HepG2 (cell line): ENCODE measurements at regions not wholly inside any gene's neighbourhood (a gene's known extent, or its start where the extent isn't known, plus 50 kb on each side); places are given as distances from the start of the nearest gene placed in this dataset.

Source experiments
- ATAC-seq: fragments of 200-7000 bp; cut with Tn5 transposase; 3 replicates; pipeline ENCODE4 v1.9.1; 2020; ENCODE audit warnings: mild to moderate bottlenecking, moderate library complexity
- BruUV-seq: library from RNA; stranded (reverse); fragments of 400-500 nt; replicated peaks from 2 replicates; lab custom pipeline; 2021; lab: Mats Ljungman, UMichigan
- CTCF ChIA-PET: fragments of 300-600 bp; formaldehyde crosslinking; extraction: SDS; loops from one replicate; lab custom pipeline; 2021; ENCODE audit warnings: low total read pairs, inconsistent platforms, low intra/inter-chr PET ratio; lab: Yijun Ruan, JAX
- POLR2A ChIA-PET: fragments of 350-600 bp; sonication (Branson Sonifier 250); formaldehyde crosslinking; loops from one replicate; lab custom pipeline; 2020; ENCODE audit warnings: antibody characterized with exemption, inconsistent platforms; lab: Yijun Ruan, JAX
- DNase-seq: peaks from one replicate; pipeline ENCODE4 v3.0.0-alpha.2; 2015; ENCODE audit warnings: low spot score
- FAIRE-seq: peaks from 3 replicates; lab custom pipeline; 2011; peaks lifted over from hg19 to GRCh38; lab: Jason Lieb, UNC
- H2AFZ ChIP-seq: one replicate; pipeline ENCODE4 v1.6.1; 2011; ENCODE audit warnings: low read length, inconsistent platforms
- H3K27ac ChIP-seq: fragments of 300-600 bp; 3 replicates; pipeline ENCODE4 v1.8.0; 2011; ENCODE audit warnings: mixed run types, mild to moderate bottlenecking, mixed read lengths, low read length, inconsistent platforms; ENCODE audit not compliant: insufficient read depth; ENCODE audit errors: extremely low read length
- H3K27me3 ChIP-seq, 2 experiments: fragments of 200-600 bp in 1 of 2; 2 replicates in 1 of 2; 3 replicates in 1 of 2; pipeline versions ENCODE4 v1.6.0 to v1.8.0; 2011; ENCODE audit warnings: low read length in 2 of 2, mild to moderate bottlenecking in 2 of 2, moderate library complexity in 2 of 2, inconsistent platforms in 1 of 2; ENCODE audit not compliant: insufficient read depth in 2 of 2, control insufficient read depth in 1 of 2
- H3K36me3 ChIP-seq, 2 experiments: fragments of 200-600 bp in 1 of 2; replicated peaks in 1 of 2; 2 replicates in 1 of 2; 3 replicates in 1 of 2; pipeline versions ENCODE4 v1.5.1 to v1.8.0; 2011; ENCODE audit warnings: low read length in 2 of 2, inconsistent platforms in 1 of 2; ENCODE audit not compliant: insufficient read depth in 2 of 2, control insufficient read depth in 1 of 2
- H3K4me1 ChIP-seq: 2 replicates; pipeline ENCODE4 v1.5.1; 2012; ENCODE audit warnings: low read length, inconsistent platforms; ENCODE audit not compliant: insufficient read depth
- H3K4me2 ChIP-seq: 2 replicates; pipeline ENCODE4 v1.6.0; 2011; ENCODE audit warnings: low read depth, low read length, inconsistent platforms
- H3K4me3 ChIP-seq, 3 experiments: fragments of 200-600 bp in 1 of 3; sonication (generic), shearing (Covaris generic) in 1 of 3; replicated peaks in 1 of 3; 2 replicates each; pipeline ENCODE4 v1.5.1; 2011 to 2016; ENCODE audit warnings: low read length in 3 of 3, inconsistent platforms in 2 of 3, low read depth in 2 of 3, mild to moderate bottlenecking in 2 of 3, control low read depth in 1 of 3, mixed read lengths in 1 of 3; ENCODE audit not compliant: insufficient read depth in 1 of 3
- H3K79me2 ChIP-seq: one replicate; pipeline ENCODE4 v1.6.1; 2011; ENCODE audit warnings: low read length, inconsistent platforms; ENCODE audit not compliant: insufficient read depth
- H3K9ac ChIP-seq: 2 replicates; pipeline ENCODE4 v1.6.0; 2011; ENCODE audit warnings: mild to moderate bottlenecking, low read depth, low read length, inconsistent platforms; ENCODE audit not compliant: insufficient read depth
- H3K9me3 ChIP-seq: 2 replicates; pipeline ENCODE4 v1.5.1; 2012; ENCODE audit warnings: mild to moderate bottlenecking, low read length
- H4K20me1 ChIP-seq: 2 replicates; pipeline ENCODE4 v1.6.0; 2011; ENCODE audit warnings: inconsistent platforms, mild to moderate bottlenecking, low read length, moderate library complexity; ENCODE audit not compliant: insufficient read depth
- ATF7-NPFF ChIP-seq: sonication (generic); formaldehyde crosslinking; IDR thresholded peaks from 2 replicates; pipeline ENCODE4 v1.8.1; 2023; ENCODE audit warnings: mild to moderate bottlenecking, low read depth, missing genetic modification reagents, moderate library complexity
- CHCHD3 ChIP-seq: sonication (generic); formaldehyde crosslinking; IDR thresholded peaks from 2 replicates; pipeline ENCODE4 v1.8.0; 2022; ENCODE audit warnings: mild to moderate bottlenecking, missing genetic modification reagents, moderate library complexity
- DZIP1 ChIP-seq: sonication (generic); formaldehyde crosslinking; IDR thresholded peaks from 2 replicates; pipeline ENCODE4 v1.5.0; 2020; ENCODE audit warnings: mild to moderate bottlenecking, missing genetic modification reagents
- ETS1 ChIP-seq: sonication (generic); formaldehyde crosslinking; IDR thresholded peaks from 2 replicates; pipeline ENCODE4 v1.4.0; 2020; ENCODE audit warnings: missing genetic modification reagents
- EZH2 ChIP-seq: conservative IDR thresholded peaks from 2 replicates; pipeline ENCODE4 v1.6.1; 2012; ENCODE audit warnings: mild to moderate bottlenecking, low read depth, low read length, moderate library complexity
- IKZF5 ChIP-seq: IDR thresholded peaks from 2 replicates; pipeline ENCODE4 v1.6.1; 2018; ENCODE audit warnings: missing genetic modification reagents, mild to moderate bottlenecking, missing compliant biosample characterization
- PHF21A ChIP-seq: sonication (generic); formaldehyde crosslinking; IDR thresholded peaks from 2 replicates; pipeline ENCODE4 v1.5.0; 2020; ENCODE audit warnings: mild to moderate bottlenecking, missing genetic modification reagents
- WIZ ChIP-seq: sonication (generic); formaldehyde crosslinking; IDR thresholded peaks from 2 replicates; pipeline ENCODE4 v1.5.1; 2020; ENCODE audit warnings: mild to moderate bottlenecking, missing genetic modification reagents
- ZBTB20 ChIP-seq: sonication (generic); formaldehyde crosslinking; IDR thresholded peaks from 2 replicates; pipeline ENCODE4 v1.8.1; 2023; ENCODE audit warnings: missing genetic modification reagents, low read depth, mild to moderate bottlenecking, borderline replicate concordance
- ZNF17 ChIP-seq: sonication (generic); formaldehyde crosslinking; IDR thresholded peaks from 2 replicates; pipeline ENCODE4 v1.5.0; 2020; ENCODE audit warnings: mild to moderate bottlenecking, missing genetic modification reagents
- ZNF224 ChIP-seq: sonication (generic); formaldehyde crosslinking; IDR thresholded peaks from 2 replicates; pipeline ENCODE4 v1.5.0; 2020; ENCODE audit warnings: mild to moderate bottlenecking, missing genetic modification reagents
- ZNF343 ChIP-seq: sonication (generic); formaldehyde crosslinking; IDR thresholded peaks from 2 replicates; pipeline ENCODE4 v1.4.0; 2020; ENCODE audit warnings: mild to moderate bottlenecking, missing genetic modification reagents
- ZNF749 ChIP-seq: sonication (generic); formaldehyde crosslinking; IDR thresholded peaks from 2 replicates; pipeline ENCODE4 v1.8.0; 2022; ENCODE audit warnings: mild to moderate bottlenecking, missing genetic modification reagents, moderate library complexity, borderline replicate concordance
- WGBS: methylation state at CpG from one replicate; pipeline ENCODE4 v1.1.6; 2017; ENCODE audit warnings: low lambda C conversion rate; 5-methylcytosine and 5-hydroxymethylcytosine counted together
- in situ Hi-C: cut with HindIII; loops from 2 replicates; pipeline ENCODE4 v1.10.0; 2017; ENCODE audit warnings: low pct_unique_long_range_greater_than_20kb; ENCODE audit not compliant: extremely low pct_ligation_motif_present
- intact Hi-C: fragments of 100-400 bp; cut with micrococcal nuclease; formaldehyde crosslinking; loops from one replicate; pipeline ENCODE4 v1.10.0; 2022; ENCODE audit not compliant: unreplicated experiment

- no peaks in the 10 kb centered on the region for H3K4me1 ChIP-seq
- H3K9ac ChIP-seq, result no peak overlapping the region
- intact Hi-C loops (no loop called here), in situ Hi-C loops (no loop called here)
- ChIA-PET POLR2A (no interaction called here), CTCF (no interaction called here)
- H4K20me1 ChIP-seq, result no peaks in the 10 kb centered on the region
- no peaks in the 10 kb centered on the region for H3K9me3 ChIP-seq
- H3K79me2 ChIP-seq, result no peaks in the 10 kb centered on the region
- ATAC-seq (no peak), FAIRE-seq (no peak), DNase-seq (no peak)
- WGBS, result 0% methylated on average over 1 of the region's 1 CpG
- no TSS peak for BruUV-seq
- no peak overlapping the region for H2AFZ ChIP-seq
- no peak overlapping the region for H3K27ac ChIP-seq
- no peak for TF ChIP-seq ZBTB20 (CRISPR knock-in tag)
- TF ChIP-seq PHF21A (CRISPR knock-in tag), result no peak
- no peak for TF ChIP-seq ZNF343 (CRISPR knock-in tag)
- no peak for TF ChIP-seq ZNF749 (CRISPR knock-in tag)
- no peak for TF ChIP-seq ATF7-NPFF (CRISPR knock-in tag)
- TF ChIP-seq ETS1 (CRISPR knock-in tag), result no peak
- TF ChIP-seq IKZF5 (CRISPR knock-in tag), result no peak
- no peak for TF ChIP-seq CHCHD3 (CRISPR knock-in tag)
- TF ChIP-seq ZNF224 (CRISPR knock-in tag), result no peak
- no peak for TF ChIP-seq ZNF17 (CRISPR knock-in tag)
- TF ChIP-seq WIZ (CRISPR knock-in tag), result no peak
- no peak for TF ChIP-seq DZIP1 (CRISPR knock-in tag)
- no peak for TF ChIP-seq EZH2
- H3K36me3 ChIP-seq, result no peaks in the 10 kb centered on the region
- H3K4me2 ChIP-seq, result no peak overlapping the region
- H3K4me3 ChIP-seq, result no peak overlapping the region
- H3K27me3 ChIP-seq, result no peaks in the 10 kb centered on the region
Measured at GRCh38 chr3:68662176-68662575, 270.2 kb downstream of the TAFA4 start.
